Chondrocyte (in vitro differentiated cells): ENCODE measurements at regions not wholly inside any gene's neighbourhood (a gene's known extent, or its start where the extent isn't known, plus 50 kb on each side); places are given as distances from the start of the nearest gene placed in this dataset.

Source experiments
- DNase-seq: peaks from one replicate; pipeline ENCODE4 v3.0.0; 2021; ENCODE audit warnings: mixed read lengths, low spot score
- H3K27ac Mint-ChIP-seq: one replicate; pipeline ENCODE4 v1.8.0; 2021; ENCODE audit warnings: mild to moderate bottlenecking, moderate library complexity, mixed read lengths; ENCODE audit not compliant: unreplicated experiment
- H3K27me3 Mint-ChIP-seq: 2 replicates; pipeline ENCODE4 v1.8.0; 2021; ENCODE audit warnings: low read depth, mixed read lengths
- H3K36me3 Mint-ChIP-seq: 2 replicates; pipeline ENCODE4 v1.8.0; 2021; ENCODE audit warnings: low read depth, mixed read lengths
- H3K4me1 Mint-ChIP-seq: 2 replicates; pipeline ENCODE4 v1.8.0; 2021; ENCODE audit warnings: low read depth, mild to moderate bottlenecking, mixed read lengths
- H3K4me3 Mint-ChIP-seq: one replicate; pipeline ENCODE4 v1.8.0; 2021; ENCODE audit warnings: mild to moderate bottlenecking, moderate library complexity, mixed read lengths; ENCODE audit not compliant: unreplicated experiment
- H3K9me3 Mint-ChIP-seq: 2 replicates; pipeline ENCODE4 v1.8.0; 2021; ENCODE audit warnings: low read depth, mixed read lengths
- CTCF ChIP-seq: fragments of 200-600 bp; sonication (generic); IDR thresholded peaks from 2 replicates; pipeline ENCODE4 v1.5.0; 2021; ENCODE audit warnings: antibody characterized with exemption, mild to moderate bottlenecking, moderate library complexity

DNA sequence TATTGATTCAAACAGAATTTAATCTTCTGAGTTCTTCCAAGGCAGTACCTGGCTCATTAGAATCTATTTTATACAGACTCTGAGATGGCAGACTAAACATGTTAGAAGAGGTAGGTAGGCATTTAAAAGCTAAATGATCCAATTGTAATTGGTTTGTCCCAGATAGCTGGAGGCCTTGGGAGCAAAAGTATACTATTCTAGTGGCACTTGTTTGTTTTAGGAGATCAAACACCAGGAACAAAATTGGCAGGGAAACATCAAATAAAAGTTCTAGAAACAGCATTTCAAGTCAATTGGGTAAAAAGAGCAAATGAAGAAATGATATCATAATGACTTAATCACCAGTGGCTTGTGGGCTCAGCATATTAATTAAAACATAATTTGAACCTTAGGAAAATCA, 521.4 kb downstream of the PRR16 start:
- H3K36me3 Mint-ChIP-seq = no peaks in the 10 kb centered on the region
- no peak overlapping the region for H3K4me3 Mint-ChIP-seq
- H3K4me1 Mint-ChIP-seq = no peaks in the 10 kb centered on the region
- H3K27me3 Mint-ChIP-seq = peaks cover 13% of the 10 kb centered on the region
- no peak overlapping the region for H3K27ac Mint-ChIP-seq
- no peaks in the 10 kb centered on the region for H3K9me3 Mint-ChIP-seq
- no peak for DNase-seq
- TF ChIP-seq CTCF = no peak

DNA sequence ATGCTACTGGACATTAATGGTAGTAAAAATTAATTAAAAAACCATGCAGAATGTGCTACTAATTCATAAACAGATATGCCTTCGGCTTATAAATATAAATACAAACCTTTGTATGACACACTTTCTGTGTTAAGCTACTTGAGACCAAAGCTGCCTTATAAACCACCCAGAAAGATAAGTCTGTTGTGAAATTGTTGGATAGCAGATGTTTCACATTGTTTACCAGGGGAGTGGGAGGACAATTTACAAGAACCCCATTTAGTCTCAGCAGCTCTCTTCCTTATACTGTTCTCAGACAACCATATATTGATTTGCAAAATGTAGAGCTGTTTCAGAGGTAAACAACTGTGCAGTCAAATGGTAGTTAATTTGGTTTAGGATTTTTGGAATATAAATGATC, 524.4 kb downstream of the PRR16 start:
- Mint-ChIP-seq H3K36me3 (no peaks in the 10 kb centered on the region), H3K4me3 (no peak overlapping the region), H3K27me3 (peaks cover 22% of the 10 kb centered on the region), H3K27ac (no peak overlapping the region), H3K4me1 (no peaks in the 10 kb centered on the region), H3K9me3 (no peaks in the 10 kb centered on the region)
- DNase-seq = no peak
- no peak for TF ChIP-seq CTCF

DNA sequence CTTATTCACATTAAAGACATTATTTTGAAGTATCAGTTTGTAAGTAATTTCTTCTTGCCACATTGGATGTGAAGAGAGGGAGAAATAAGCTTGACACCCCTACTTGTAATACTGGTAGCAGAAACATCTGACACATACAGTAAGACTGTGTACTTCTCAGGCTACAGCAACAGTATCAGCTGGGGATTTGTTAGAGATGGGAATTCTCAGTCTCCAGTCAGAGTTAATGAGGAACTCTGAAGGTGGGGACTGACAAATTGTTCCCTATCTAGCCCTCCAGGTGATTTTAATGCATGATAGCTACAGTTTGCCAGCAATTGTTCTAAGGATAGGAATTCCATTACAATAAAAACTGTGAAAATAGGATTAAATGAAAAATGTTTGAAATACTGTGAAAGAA, 524.8 kb downstream of the PRR16 start:
- H3K36me3 Mint-ChIP-seq = no peaks in the 10 kb centered on the region
- H3K4me3 Mint-ChIP-seq = no peak overlapping the region
- H3K4me1 Mint-ChIP-seq = no peaks in the 10 kb centered on the region
- H3K9me3 Mint-ChIP-seq = no peaks in the 10 kb centered on the region
- no peak for TF ChIP-seq CTCF
- no peak overlapping the region for H3K27ac Mint-ChIP-seq
- H3K27me3 Mint-ChIP-seq = peaks cover 22% of the 10 kb centered on the region
- DNase-seq = no peak

GRCh38 chr5:120991569-120991968, 527.5 kb downstream of the PRR16 start:
- no peaks in the 10 kb centered on the region for H3K4me1 Mint-ChIP-seq
- H3K27me3 Mint-ChIP-seq = peaks cover 14% of the 10 kb centered on the region
- no peaks in the 10 kb centered on the region for H3K36me3 Mint-ChIP-seq
- H3K9me3 Mint-ChIP-seq = no peaks in the 10 kb centered on the region
- DNase-seq = no peak
- H3K4me3 Mint-ChIP-seq = no peak overlapping the region
- no peak overlapping the region for H3K27ac Mint-ChIP-seq
- no peak for TF ChIP-seq CTCF

DNA sequence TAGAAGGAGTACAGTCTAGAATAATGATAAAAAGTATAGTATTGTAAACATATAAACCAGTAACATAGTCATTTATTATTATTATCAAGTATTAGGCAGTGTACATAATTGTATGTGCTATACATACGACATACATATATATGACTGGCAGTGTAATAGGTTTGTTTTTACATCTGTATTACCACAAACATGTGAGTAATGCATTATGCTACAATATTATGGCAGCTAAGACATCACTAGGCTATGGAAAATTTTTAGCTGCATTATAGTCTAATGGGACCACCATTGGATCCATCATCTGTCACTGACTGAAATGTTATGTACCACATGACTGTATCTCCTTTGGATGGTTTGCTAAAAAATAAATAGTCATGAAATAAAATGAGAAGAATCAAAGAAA, 530.0 kb downstream of the PRR16 start:
- no peaks in the 10 kb centered on the region for H3K36me3 Mint-ChIP-seq
- DNase-seq = no peak
- no peaks in the 10 kb centered on the region for H3K4me1 Mint-ChIP-seq
- H3K27ac Mint-ChIP-seq = no peak overlapping the region
- peaks cover 13% of the 10 kb centered on the region for H3K27me3 Mint-ChIP-seq
- H3K4me3 Mint-ChIP-seq = no peak overlapping the region
- no peak for TF ChIP-seq CTCF
- no peaks in the 10 kb centered on the region for H3K9me3 Mint-ChIP-seq
